T follicular helper cell (primary cell): ENCODE measurements at regions not wholly inside any gene's neighbourhood (a gene's known extent, or its start where the extent isn't known, plus 50 kb on each side); places are given as distances from the start of the nearest gene placed in this dataset.
"Not testable (repeated sequence)": the region's sequence is repeated elsewhere in the genome, so short reads cannot be mapped to it uniquely, and the experiment has no call there.

Experiments used
- DNase-seq: peaks from one replicate; pipeline ENCODE4 v3.0.0-alpha.2; 2020; ENCODE audit warnings: low read depth

DNA sequence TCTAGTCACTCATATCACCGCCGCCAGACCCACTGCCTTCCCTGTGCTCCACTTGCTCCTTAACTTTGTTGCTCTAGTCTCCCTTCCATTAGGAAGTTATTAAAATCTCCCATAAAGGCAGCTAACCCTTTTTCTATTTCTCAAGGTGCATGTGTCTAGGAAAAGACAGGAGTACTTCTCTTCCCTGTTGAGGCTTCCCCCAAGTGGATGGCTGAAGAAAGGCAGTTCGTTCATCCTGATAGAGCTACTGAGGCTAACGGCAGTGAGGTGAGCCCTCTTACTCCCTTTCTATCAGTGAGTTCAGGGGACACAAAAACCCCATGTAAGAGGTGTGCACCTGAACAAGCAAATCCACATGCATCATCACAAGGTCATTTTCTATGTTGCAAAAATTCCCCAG lies 397.8 kb downstream of the IGSF11 start:
- no peak for DNase-seq

DNA sequence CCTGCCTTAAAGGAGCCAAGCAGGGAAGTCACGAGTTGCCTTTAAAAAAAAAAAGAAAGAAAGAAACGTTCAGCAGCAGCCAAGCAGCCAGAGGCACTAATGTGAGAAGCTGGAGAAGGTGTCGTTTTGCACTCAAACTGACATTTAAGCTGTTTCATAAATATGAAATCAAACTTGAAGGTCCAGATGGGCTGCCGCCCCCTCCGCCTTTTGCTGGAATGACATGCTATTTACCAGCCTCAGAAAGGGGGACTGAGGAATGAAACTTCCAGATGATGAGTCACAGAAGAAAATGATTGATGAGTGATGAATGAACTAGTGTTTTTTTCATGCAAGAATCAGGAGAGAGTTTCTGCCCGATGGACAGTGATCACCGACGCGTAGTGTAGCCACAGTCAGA lies 396.8 kb downstream of the IGSF11 start:
- DNase-seq = no peak

DNA sequence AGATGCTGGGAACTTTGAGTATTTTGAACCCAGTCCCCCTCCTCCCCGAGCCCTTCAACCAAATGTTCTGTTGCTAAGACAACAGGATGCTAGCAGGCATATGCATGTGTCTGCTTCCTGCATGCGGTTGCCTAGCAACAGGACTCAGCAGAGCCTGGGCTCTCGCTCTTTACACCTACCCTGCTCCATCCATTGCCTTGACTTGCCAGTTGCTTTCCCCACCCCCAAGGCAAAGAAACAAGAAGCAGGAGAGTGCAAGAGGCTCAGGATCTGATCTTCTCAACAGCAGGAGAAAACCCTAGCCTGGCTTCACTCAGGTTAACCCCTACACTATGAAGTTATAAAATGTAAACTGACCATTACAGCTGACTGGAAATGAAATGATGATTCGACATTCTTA lies 393.0 kb downstream of the IGSF11 start:
- DNase-seq = no peak

- DNase-seq = no peak
These were observed 363.5 kb downstream of the IGSF11 start for GRCh38 chr3:118671192-118671591.

DNA sequence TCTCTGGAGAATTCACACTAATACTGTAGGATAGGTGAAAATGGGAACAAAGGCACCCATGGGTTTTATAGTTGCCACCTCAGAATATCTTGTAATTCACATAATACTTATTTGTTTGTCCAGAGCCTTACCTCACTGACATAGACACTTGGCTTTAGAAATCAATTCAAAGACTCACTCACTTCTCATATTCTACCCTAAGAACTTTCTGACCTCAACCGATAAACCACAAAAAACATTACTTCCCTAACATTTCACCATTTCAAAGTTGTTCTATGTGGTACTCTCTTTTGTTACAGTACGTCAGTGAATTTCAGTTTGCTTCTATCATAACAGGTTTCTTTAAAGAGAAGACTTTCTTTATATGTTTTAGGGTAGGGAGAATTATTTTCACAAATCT lies 359.3 kb downstream of the IGSF11 start:
- DNase-seq = no peak

DNA sequence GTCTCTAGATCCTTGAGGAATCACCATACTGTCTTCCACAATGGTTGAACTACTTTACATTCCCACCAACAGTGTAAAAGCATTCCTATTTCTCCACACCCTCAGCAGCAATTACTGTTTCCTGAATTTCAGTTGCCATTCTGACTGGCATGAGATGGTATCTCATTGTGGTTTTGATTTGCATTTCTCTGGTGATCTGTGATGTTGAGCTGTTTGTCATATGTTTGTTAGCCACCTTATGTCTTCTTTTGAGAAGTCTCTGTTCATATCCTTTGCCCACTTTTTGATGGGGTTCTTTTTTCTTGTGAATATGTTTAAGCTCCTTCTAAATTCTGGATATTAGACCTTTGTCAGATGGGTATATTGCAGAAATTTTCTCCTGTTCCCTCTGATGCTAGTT lies 356.0 kb downstream of the IGSF11 start:
- DNase-seq = not testable (repeated sequence)

- no peak for DNase-seq
These were observed 351.7 kb downstream of the IGSF11 start for GRCh38 chr3:118682921-118683320.

GRCh38 chr3:118683636-118684035 lies 351.0 kb downstream of the IGSF11 start:
- DNase-seq = no peak

- no peak for DNase-seq
These were observed 346.2 kb downstream of the IGSF11 start for GRCh38 chr3:118688396-118688884.

DNA sequence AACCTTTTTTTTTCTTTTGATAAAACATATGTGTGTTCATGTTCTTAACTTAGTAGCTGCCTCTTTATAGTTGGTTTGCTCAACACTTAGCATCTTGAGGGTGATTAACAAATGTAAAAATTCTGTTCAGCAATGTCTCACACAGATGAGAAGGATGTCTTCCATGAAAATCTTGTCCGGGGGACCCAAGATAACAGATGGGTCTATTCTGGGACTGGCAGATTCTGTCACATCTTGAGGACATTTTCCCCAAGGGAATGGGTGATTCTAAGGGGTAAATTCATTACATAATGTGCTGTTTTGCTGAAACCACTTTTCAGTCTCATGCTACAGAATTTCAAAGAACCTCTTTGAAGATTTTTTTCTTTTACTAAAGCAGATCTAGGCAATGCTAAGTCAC lies 342.2 kb downstream of the IGSF11 start:
- no peak for DNase-seq

- no peak for DNase-seq
These were observed 329.0 kb downstream of the IGSF11 start for GRCh38 chr3:118705487-118706219.

DNA sequence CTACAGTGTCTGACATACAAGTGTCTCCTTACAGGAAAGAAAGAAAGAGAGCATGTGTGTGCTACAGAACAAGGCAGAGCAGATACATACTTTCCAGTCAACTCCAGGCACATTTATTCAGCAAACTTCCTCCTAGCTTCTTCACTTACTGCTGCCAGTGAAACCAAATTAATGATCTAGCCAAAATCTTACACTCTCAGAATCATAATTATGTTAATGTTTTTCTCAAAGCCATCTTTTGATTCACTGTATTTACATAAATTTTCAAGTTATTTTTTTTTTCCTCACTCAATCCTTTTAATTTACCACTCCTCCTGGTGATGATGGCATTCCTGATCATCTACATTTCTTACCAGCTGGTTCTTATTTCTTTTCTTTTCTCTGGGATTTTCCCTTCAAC lies 326.7 kb downstream of the IGSF11 start:
- no peak for DNase-seq

GRCh38 chr3:118710532-118710931 lies 324.1 kb downstream of the IGSF11 start:
- no peak for DNase-seq

DNA sequence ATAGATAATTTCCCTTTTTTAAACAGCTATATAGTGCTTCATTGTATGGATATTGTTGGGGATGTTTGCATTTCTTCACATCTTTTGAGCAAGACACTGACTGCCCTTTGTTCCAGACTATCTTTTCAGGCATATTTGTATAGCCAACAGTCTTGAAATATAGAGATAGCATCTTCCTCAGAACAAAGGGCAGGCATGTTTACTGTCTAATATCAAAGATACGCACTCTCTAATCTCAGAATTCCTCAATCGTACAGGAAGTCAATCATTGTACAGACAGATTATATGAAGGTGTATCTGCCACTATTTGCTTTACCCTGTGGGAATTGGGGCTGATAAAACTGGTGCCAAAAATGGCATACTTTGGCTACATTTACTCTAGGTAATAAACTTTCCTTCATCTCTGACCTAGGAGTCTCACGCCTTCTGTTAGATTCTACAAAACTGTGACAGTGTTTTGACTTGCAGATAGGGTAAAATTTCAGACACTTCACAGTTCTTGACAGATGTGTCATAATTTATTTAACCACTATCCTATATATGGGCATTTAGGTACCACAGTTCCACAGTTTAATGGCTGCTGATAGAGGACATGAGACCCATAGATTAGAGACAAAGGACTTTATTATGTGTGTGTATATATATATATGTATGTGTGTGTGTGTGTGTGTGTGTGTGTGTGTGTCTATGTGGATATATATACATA lies 321.0 kb downstream of the IGSF11 start:
- no peak for DNase-seq

GRCh38 chr3:118714800-118715199 lies 319.8 kb downstream of the IGSF11 start:
- no peak for DNase-seq

DNA sequence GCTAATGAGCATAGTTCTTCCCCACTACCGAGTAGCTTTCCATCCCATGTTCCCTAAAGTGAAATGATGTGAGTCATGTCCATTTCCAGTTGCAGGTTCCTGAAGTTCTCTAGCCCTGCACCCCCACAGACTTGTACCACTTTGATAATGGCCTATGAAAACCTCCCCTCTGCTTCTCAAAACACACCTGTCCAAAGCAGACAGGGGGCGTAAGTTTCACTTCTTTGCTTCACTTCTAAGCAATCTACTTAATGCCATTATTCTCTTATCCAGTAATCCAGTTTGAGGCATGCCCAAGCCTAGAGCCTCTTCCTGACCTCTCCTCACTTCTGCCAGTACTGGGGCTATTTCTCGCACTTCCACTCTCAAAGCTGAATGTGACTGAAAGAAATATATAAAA lies 305.1 kb downstream of the IGSF11 start:
- no peak for DNase-seq

GRCh38 chr3:118734664-118735063 lies 300.0 kb downstream of the IGSF11 start:
- DNase-seq = no peak

- DNase-seq = no peak
These were observed 298.5 kb downstream of the IGSF11 start for GRCh38 chr3:118736107-118736506.

GRCh38 chr3:118740722-118741290 lies 293.8 kb downstream of the IGSF11 start:
- DNase-seq = no peak

DNA sequence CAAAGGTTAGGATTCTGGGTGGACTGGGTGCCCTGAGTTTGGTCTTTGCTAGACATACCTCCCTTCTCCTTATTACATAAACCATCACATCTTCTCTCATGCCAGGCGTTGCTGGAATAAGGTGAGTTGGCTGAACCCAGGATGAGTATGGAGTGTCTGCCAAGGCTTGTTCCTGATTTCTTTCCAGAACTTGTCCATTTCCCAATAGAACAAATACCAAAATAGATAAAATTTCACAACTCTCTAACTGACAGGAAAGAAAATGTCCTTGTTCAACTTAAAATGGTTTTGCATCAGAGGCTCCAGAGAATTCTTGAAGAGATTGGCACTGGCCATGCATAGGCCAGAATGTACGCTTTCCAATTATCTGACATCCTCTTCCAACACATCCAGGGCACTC lies 291.9 kb downstream of the IGSF11 start:
- DNase-seq = no peak

GRCh38 chr3:118744186-118744585 lies 290.5 kb downstream of the IGSF11 start:
- DNase-seq = no peak

GRCh38 chr3:118754406-118755252 lies 280.0 kb downstream of the IGSF11 start:
- DNase-seq = no peak
